ENCODE measurements at regions not wholly inside any gene's neighbourhood (a gene's known extent, or its start where the extent isn't known, plus 50 kb on each side); places are given as distances from the start of the nearest gene placed in this dataset.
"Not testable (repeated sequence)": the region's sequence is repeated elsewhere in the genome, so short reads cannot be mapped to it uniquely, and the experiment has no call there.

- Mint-ChIP-seq H3K4me1 (no peaks in the 10 kb centered on the region), H3K27me3 (peaks cover 12% of the 10 kb centered on the region), H3K4me3 (no peak overlapping the region), H3K27ac (no peak overlapping the region), H3K36me3 (ENCODE audit: low read depth) (no peaks in the 10 kb centered on the region)
- DNase-seq (no peak), ATAC-seq (no peak)
- H3K9me3 ChIP-seq (ENCODE audit: control insufficient read depth, low read length, poor library complexity, severe bottlenecking), result no peaks in the 10 kb centered on the region
Measured at GRCh38 chr10:118820326-118821116, 65.8 kb upstream of the CACUL1 start.

GRCh38 chr10:118823256-118823907 lies 68.6 kb upstream of the CACUL1 start:
- Mint-ChIP-seq H3K36me3 (ENCODE audit: low read depth) (no peaks in the 10 kb centered on the region), H3K27me3 (peaks cover 5% of the 10 kb centered on the region), H3K4me1 (no peaks in the 10 kb centered on the region), H3K4me3 (no peak overlapping the region), H3K27ac (no peak overlapping the region)
- no peaks in the 10 kb centered on the region for H3K9me3 ChIP-seq (ENCODE audit: control insufficient read depth, low read length, poor library complexity, severe bottlenecking)
- ATAC-seq, result no peak
- DNase-seq, result no peak

GRCh38 chr10:118827053-118827452 lies 72.3 kb upstream of the CACUL1 start:
- no peak for ATAC-seq
- no peak for DNase-seq
- no peaks in the 10 kb centered on the region for H3K4me1 Mint-ChIP-seq

GRCh38 chr10:118827466-118828155 lies 72.8 kb upstream of the CACUL1 start:
- Mint-ChIP-seq H3K4me1 (no peaks in the 10 kb centered on the region), H3K27me3 (peaks cover 7% of the 10 kb centered on the region)

More at GRCh38 chr10:118827053-118827452, 72.3 kb upstream of the CACUL1 start:
- no peak overlapping the region for H3K4me3 Mint-ChIP-seq
- no peaks in the 10 kb centered on the region for H3K9me3 ChIP-seq (ENCODE audit: control insufficient read depth, low read length, poor library complexity, severe bottlenecking)
- H3K27me3 Mint-ChIP-seq, result peaks cover 7% of the 10 kb centered on the region
- H3K27ac Mint-ChIP-seq, result no peak overlapping the region
- H3K36me3 Mint-ChIP-seq (ENCODE audit: low read depth), result no peaks in the 10 kb centered on the region

DNA sequence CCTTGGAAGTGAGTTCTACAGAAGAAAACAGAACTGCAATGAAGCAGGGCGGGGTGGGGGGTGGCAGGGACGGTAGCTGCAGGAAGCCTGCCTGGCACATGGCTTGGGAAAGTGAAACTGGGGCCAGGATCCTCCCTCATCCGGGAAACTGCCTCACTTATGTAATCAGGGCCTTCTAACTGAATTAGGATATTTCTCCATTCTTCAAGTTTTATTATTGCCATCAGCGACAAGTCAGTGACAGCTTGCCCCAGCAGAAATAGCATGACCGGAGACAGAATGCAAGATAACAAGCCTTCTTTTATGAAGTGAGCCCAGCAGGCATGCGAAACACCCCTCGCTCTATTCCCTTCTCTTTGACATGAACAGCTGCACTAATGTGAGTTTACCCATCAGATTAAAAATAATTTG lies 77.5 kb upstream of the CACUL1 start:
- ATAC-seq (no peak), DNase-seq (no peak)
- peak overlapping the region; percentile 32 for H3K27ac Mint-ChIP-seq
- no peaks in the 10 kb centered on the region for H3K4me1 Mint-ChIP-seq
- H3K27me3 Mint-ChIP-seq, result peaks cover 7% of the 10 kb centered on the region
- H3K4me3 Mint-ChIP-seq, result no peak overlapping the region
- H3K9me3 ChIP-seq (ENCODE audit: control insufficient read depth, low read length, poor library complexity, severe bottlenecking), result no peaks in the 10 kb centered on the region
- H3K36me3 Mint-ChIP-seq (ENCODE audit: low read depth), result no peaks in the 10 kb centered on the region

More at GRCh38 chr10:118827466-118828155, 72.8 kb upstream of the CACUL1 start:
- no peaks in the 10 kb centered on the region for H3K9me3 ChIP-seq (ENCODE audit: control insufficient read depth, low read length, poor library complexity, severe bottlenecking)
- Mint-ChIP-seq H3K36me3 (ENCODE audit: low read depth) (no peaks in the 10 kb centered on the region), H3K27ac (no peak overlapping the region), H3K4me3 (no peak overlapping the region)
- no peak for ATAC-seq
- no peak for DNase-seq

DNA sequence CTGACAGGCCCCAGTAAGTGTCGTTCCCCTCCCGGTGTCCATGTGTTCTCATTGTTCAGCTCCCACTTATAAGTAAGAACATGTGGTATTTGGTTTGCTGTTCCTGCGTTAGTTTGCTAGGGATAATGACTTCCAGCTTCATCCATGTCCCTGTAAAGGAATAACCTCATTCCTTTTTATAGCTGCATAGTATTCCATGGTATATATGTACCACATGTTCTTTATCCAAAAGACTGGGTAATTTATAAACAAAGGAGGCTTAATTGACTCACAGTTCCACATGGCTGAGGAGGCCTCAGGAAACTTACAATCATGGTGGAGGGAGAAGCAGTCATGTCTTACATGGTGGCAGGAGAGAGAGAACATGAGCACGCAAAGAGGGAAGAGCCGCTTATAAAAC lies 79.6 kb upstream of the CACUL1 start:
- H3K4me1 Mint-ChIP-seq; ATAC-seq; H3K36me3 Mint-ChIP-seq (ENCODE audit: low read depth); DNase-seq; H3K9me3 ChIP-seq (ENCODE audit: control insufficient read depth, low read length, poor library complexity, severe bottlenecking); H3K27me3 Mint-ChIP-seq; H3K27ac Mint-ChIP-seq; H3K4me3 Mint-ChIP-seq: not testable (repeated sequence)

DNA sequence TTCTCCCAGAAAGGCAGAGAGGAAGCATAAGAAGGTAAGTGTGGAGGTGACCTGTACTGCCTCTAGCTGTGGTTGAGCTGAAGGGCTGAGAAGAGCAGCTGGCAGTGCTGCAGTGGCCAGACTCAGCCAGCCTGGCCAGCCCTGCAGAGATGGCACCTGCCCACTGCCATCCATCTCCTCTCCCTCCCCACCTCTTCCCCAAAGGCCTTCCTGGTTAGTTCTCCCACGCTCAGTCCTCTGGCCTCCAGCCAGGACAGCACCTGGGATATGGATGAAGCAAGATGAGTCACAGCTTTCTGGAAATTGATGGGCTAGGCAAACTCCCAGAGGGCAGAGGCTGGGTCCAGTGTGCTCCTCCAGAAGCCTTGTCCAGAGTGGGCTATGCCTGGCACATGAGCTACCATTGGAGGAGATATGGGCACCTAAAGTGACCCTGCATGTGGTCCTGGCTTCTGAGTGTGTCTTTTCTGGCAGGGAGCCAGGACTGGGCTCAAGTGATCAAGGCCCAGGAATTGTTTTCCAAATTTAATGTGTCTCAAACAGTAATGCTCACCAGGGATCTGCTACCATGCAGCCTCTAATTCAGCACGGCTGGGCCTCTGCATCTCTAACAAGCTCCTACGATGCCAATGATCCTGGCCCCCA lies 81.0 kb upstream of the CACUL1 start:
- ATAC-seq, result no peak
- no peak for DNase-seq
- Mint-ChIP-seq H3K4me1 (peaks cover 6% of the 10 kb centered on the region), H3K36me3 (ENCODE audit: low read depth) (peaks cover 2% of the 10 kb centered on the region), H3K27ac (no peak overlapping the region), H3K27me3 (no peaks in the 10 kb centered on the region), H3K4me3 (no peak overlapping the region)
- no peaks in the 10 kb centered on the region for H3K9me3 ChIP-seq (ENCODE audit: control insufficient read depth, low read length, poor library complexity, severe bottlenecking)

GRCh38 chr10:118838364-118838763 lies 83.6 kb upstream of the CACUL1 start:
- no peaks in the 10 kb centered on the region for H3K9me3 ChIP-seq (ENCODE audit: control insufficient read depth, low read length, poor library complexity, severe bottlenecking)
- Mint-ChIP-seq H3K36me3 (ENCODE audit: low read depth) (peaks cover 2% of the 10 kb centered on the region), H3K4me3 (no peak overlapping the region), H3K27ac (no peak overlapping the region), H3K4me1 (peaks cover 6% of the 10 kb centered on the region), H3K27me3 (no peaks in the 10 kb centered on the region)
- ATAC-seq (no peak), DNase-seq (no peak)

- Mint-ChIP-seq H3K27me3 (no peaks in the 10 kb centered on the region), H3K36me3 (ENCODE audit: low read depth) (peaks cover 2% of the 10 kb centered on the region), H3K27ac (no peak overlapping the region), H3K4me1 (peaks cover 6% of the 10 kb centered on the region), H3K4me3 (no peak overlapping the region)
- H3K9me3 ChIP-seq (ENCODE audit: control insufficient read depth, low read length, poor library complexity, severe bottlenecking), result no peaks in the 10 kb centered on the region
- ATAC-seq (no peak), DNase-seq (no peak)
Measured at GRCh38 chr10:118839348-118839747, 84.6 kb upstream of the CACUL1 start.

- no peak overlapping the region for H3K27ac Mint-ChIP-seq
- H3K9me3 ChIP-seq (ENCODE audit: control insufficient read depth, low read length, poor library complexity, severe bottlenecking), result no peaks in the 10 kb centered on the region
- H3K4me1 Mint-ChIP-seq, result peaks cover 6% of the 10 kb centered on the region
- peaks cover 5% of the 10 kb centered on the region for H3K36me3 Mint-ChIP-seq (ENCODE audit: low read depth)
- H3K27me3 Mint-ChIP-seq, result peaks cover 9% of the 10 kb centered on the region
- no peak for DNase-seq
- no peak overlapping the region for H3K4me3 Mint-ChIP-seq
- no peak for ATAC-seq
Measured at GRCh38 chr10:118840071-118840775, 85.5 kb upstream of the CACUL1 start.

GRCh38 chr10:118840776-118841468 lies 86.2 kb upstream of the CACUL1 start:
- no peak for ATAC-seq
- DNase-seq, result no peak
- Mint-ChIP-seq H3K36me3 (ENCODE audit: low read depth) (peaks cover 5% of the 10 kb centered on the region), H3K27ac (no peak overlapping the region), H3K27me3 (peaks cover 13% of the 10 kb centered on the region), H3K4me3 (no peak overlapping the region), H3K4me1 (peaks cover 6% of the 10 kb centered on the region)
- H3K9me3 ChIP-seq (ENCODE audit: control insufficient read depth, low read length, poor library complexity, severe bottlenecking), result no peaks in the 10 kb centered on the region

DNA sequence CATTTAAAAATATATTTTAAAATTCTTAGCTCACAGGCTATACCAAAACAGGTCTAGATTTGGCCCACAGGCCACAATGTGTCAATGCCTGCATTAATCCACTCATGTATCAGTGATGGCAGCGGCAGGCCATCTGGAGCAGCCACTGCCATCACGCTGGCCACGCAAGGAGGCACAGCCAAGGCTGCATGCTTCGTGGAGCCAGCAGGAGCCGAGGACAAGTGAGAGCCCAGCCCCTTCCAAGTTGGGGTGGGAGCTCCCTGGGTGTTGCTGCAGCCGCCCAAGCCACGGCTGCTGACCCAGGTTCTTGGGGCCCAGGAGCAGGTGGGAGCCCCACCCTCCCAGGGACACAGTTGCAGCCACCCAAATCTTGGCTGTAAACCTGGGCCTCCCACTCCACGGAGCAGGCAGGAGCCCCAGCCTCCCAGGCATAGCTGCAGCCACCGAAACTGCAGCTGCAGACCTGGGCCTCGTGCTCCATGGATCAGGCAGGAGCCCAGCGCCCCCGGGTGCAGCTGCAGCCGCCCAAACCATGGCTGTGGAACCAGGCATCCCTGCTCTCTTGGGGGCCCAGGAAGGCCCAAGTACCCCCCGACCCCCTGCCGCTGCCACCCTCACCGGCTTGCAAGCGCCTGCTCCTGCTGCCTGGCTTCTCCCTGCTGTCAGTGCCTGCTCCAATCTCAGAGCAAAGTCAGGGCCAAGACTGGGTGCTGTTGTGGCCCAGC lies 87.3 kb upstream of the CACUL1 start:
- no peak overlapping the region for H3K27ac Mint-ChIP-seq
- ATAC-seq (no peak), DNase-seq (no peak)
- peaks cover 6% of the 10 kb centered on the region for H3K4me1 Mint-ChIP-seq
- peaks cover 5% of the 10 kb centered on the region for H3K36me3 Mint-ChIP-seq (ENCODE audit: low read depth)
- H3K9me3 ChIP-seq (ENCODE audit: control insufficient read depth, low read length, poor library complexity, severe bottlenecking), result no peaks in the 10 kb centered on the region
- peaks cover 22% of the 10 kb centered on the region for H3K27me3 Mint-ChIP-seq
- no peak overlapping the region for H3K4me3 Mint-ChIP-seq
